ENCODE measurements at regions not wholly inside any gene's neighbourhood (a gene's known extent, or its start where the extent isn't known, plus 50 kb on each side); places are given as distances from the start of the nearest gene placed in this dataset.
"Not testable (repeated sequence)": the region's sequence is repeated elsewhere in the genome, so short reads cannot be mapped to it uniquely, and the experiment has no call there.

GRCh38 chr2:195124391-195125079 lies 532.5 kb upstream of the SLC39A10 start:
- no peak for DNase-seq
- H3K4me3 Mint-ChIP-seq, result no peak overlapping the region
- no peaks in the 10 kb centered on the region for H3K4me1 Mint-ChIP-seq
- H3K27ac Mint-ChIP-seq, result peak overlapping the region in 1 of 6 donors; percentile 9
- ATAC-seq (ENCODE audit: low read depth in 2 of 2), result no peak
- H3K36me3 Mint-ChIP-seq, result no peaks in the 10 kb centered on the region
- H3K27me3 Mint-ChIP-seq, result no peaks in the 10 kb centered on the region
- no peaks in the 10 kb centered on the region for H3K9me3 Mint-ChIP-seq

GRCh38 chr2:195122653-195123052 lies 534.4 kb upstream of the SLC39A10 start:
- Mint-ChIP-seq H3K27me3 (no peaks in the 10 kb centered on the region), H3K4me3 (no peak overlapping the region), H3K4me1 (no peaks in the 10 kb centered on the region), H3K9me3 (no peaks in the 10 kb centered on the region), H3K27ac (peak overlapping the region in 1 of 6 donors; percentile 18), H3K36me3 (no peaks in the 10 kb centered on the region)
- ATAC-seq (ENCODE audit: low read depth in 2 of 2), result no peak
- no peak for DNase-seq

- H3K36me3 Mint-ChIP-seq, result no peaks in the 10 kb centered on the region
These were observed 535.7 kb upstream of the SLC39A10 start for GRCh38 chr2:195121341-195121740.

GRCh38 chr2:195119231-195119630 lies 537.8 kb upstream of the SLC39A10 start:
- Mint-ChIP-seq H3K36me3 (peaks cover 0 to under 1% of the 10 kb centered on the region in 2 donors), H3K27me3 (no peaks in the 10 kb centered on the region), H3K27ac (no peak overlapping the region), H3K4me3 (no peak overlapping the region), H3K4me1 (no peaks in the 10 kb centered on the region), H3K9me3 (peaks cover 6 to 13% (median 7%) of the 10 kb centered on the region in 7 donors)
- DNase-seq (no peak), ATAC-seq (ENCODE audit: low read depth in 2 of 2) (no peak)

More at GRCh38 chr2:195121341-195121740, 535.7 kb upstream of the SLC39A10 start:
- ATAC-seq (ENCODE audit: low read depth in 2 of 2) (no peak), DNase-seq (no peak)
- Mint-ChIP-seq H3K4me3 (no peak overlapping the region), H3K27ac (no peak overlapping the region), H3K4me1 (no peaks in the 10 kb centered on the region), H3K9me3 (no peaks in the 10 kb centered on the region), H3K27me3 (no peaks in the 10 kb centered on the region)

- Mint-ChIP-seq H3K27me3 (no peaks in the 10 kb centered on the region), H3K4me3 (no peak overlapping the region), H3K9me3 (peaks cover 11 to 22% (median 15%) of the 10 kb centered on the region in 7 donors), H3K4me1 (no peaks in the 10 kb centered on the region), H3K36me3 (peaks cover 0 to 9% of the 10 kb centered on the region in 2 donors), H3K27ac (no peak overlapping the region)
- DNase-seq (no peak), ATAC-seq (ENCODE audit: low read depth in 2 of 2) (no peak)
These were observed 538.8 kb upstream of the SLC39A10 start for GRCh38 chr2:195118276-195118675.

GRCh38 chr2:195117011-195117410 lies 540.0 kb upstream of the SLC39A10 start:
- no peaks in the 10 kb centered on the region for H3K27me3 Mint-ChIP-seq
- H3K36me3 Mint-ChIP-seq, result peaks cover 0 to 9% of the 10 kb centered on the region in 2 donors
- H3K27ac Mint-ChIP-seq, result no peak overlapping the region
- no peak overlapping the region for H3K4me3 Mint-ChIP-seq
- peaks cover 11 to 30% (median 15%) of the 10 kb centered on the region in 7 donors for H3K9me3 Mint-ChIP-seq
- no peak for ATAC-seq (ENCODE audit: low read depth in 2 of 2)
- no peaks in the 10 kb centered on the region for H3K4me1 Mint-ChIP-seq
- no peak for DNase-seq

- Mint-ChIP-seq H3K4me3 (peak overlapping the region in 1 of 8 donors; percentile 7), H3K36me3 (peaks cover 0 to 9% of the 10 kb centered on the region in 2 donors), H3K4me1 (no peaks in the 10 kb centered on the region), H3K27me3 (no peaks in the 10 kb centered on the region), H3K9me3 (peaks cover 13 to 34% (median 15%) of the 10 kb centered on the region in 7 donors), H3K27ac (no peak overlapping the region)
- ATAC-seq (ENCODE audit: low read depth in 2 of 2), result no peak
- no peak for DNase-seq
These were observed 541.3 kb upstream of the SLC39A10 start for GRCh38 chr2:195115738-195116137.

GRCh38 chr2:195108182-195108581 lies 548.8 kb upstream of the SLC39A10 start:
- Mint-ChIP-seq H3K4me1 (no peaks in the 10 kb centered on the region), H3K27me3 (no peaks in the 10 kb centered on the region), H3K36me3 (no peaks in the 10 kb centered on the region), H3K27ac (no peak overlapping the region), H3K4me3 (no peak overlapping the region), H3K9me3 (peaks cover 0 to 12% (median 2%) of the 10 kb centered on the region in 7 donors)
- ATAC-seq (ENCODE audit: low read depth in 2 of 2) (no peak), DNase-seq (no peak)

GRCh38 chr2:195106681-195107380 lies 550.2 kb upstream of the SLC39A10 start:
- Mint-ChIP-seq H3K27me3 (no peaks in the 10 kb centered on the region), H3K27ac (no peak overlapping the region), H3K36me3 (no peaks in the 10 kb centered on the region), H3K9me3 (peaks cover 0 to 5% (median 2%) of the 10 kb centered on the region in 7 donors), H3K4me3 (no peak overlapping the region), H3K4me1 (no peaks in the 10 kb centered on the region)
- DNase-seq, result no peak
- no peak for ATAC-seq (ENCODE audit: low read depth in 2 of 2)

GRCh38 chr2:195105581-195105980 lies 551.4 kb upstream of the SLC39A10 start:
- ATAC-seq (ENCODE audit: low read depth in 2 of 2), result no peak
- Mint-ChIP-seq H3K27me3 (no peaks in the 10 kb centered on the region), H3K4me1 (no peaks in the 10 kb centered on the region), H3K27ac (no peak overlapping the region), H3K9me3 (peaks cover 0 to 3% (median 0%) of the 10 kb centered on the region in 7 donors), H3K36me3 (no peaks in the 10 kb centered on the region), H3K4me3 (no peak overlapping the region)
- DNase-seq, result no peak

- DNase-seq (no peak), ATAC-seq (ENCODE audit: low read depth in 2 of 2) (no peak)
- no peaks in the 10 kb centered on the region for H3K4me1 Mint-ChIP-seq
- no peaks in the 10 kb centered on the region for H3K27me3 Mint-ChIP-seq
- H3K4me3 Mint-ChIP-seq, result peak overlapping the region in 1 of 8 donors; percentile 4
- no peaks in the 10 kb centered on the region for H3K36me3 Mint-ChIP-seq
- no peak overlapping the region for H3K27ac Mint-ChIP-seq
- no peaks in the 10 kb centered on the region for H3K9me3 Mint-ChIP-seq
These were observed 562.7 kb upstream of the SLC39A10 start for GRCh38 chr2:195094330-195094729.

GRCh38 chr2:195092341-195092740 lies 564.7 kb upstream of the SLC39A10 start:
- H3K27me3 Mint-ChIP-seq, result no peaks in the 10 kb centered on the region
- no peak overlapping the region for H3K27ac Mint-ChIP-seq
- no peak overlapping the region for H3K4me3 Mint-ChIP-seq
- ATAC-seq (ENCODE audit: low read depth in 2 of 2) (no peak), DNase-seq (no peak)
- no peaks in the 10 kb centered on the region for H3K4me1 Mint-ChIP-seq
- H3K36me3 Mint-ChIP-seq, result no peaks in the 10 kb centered on the region
- H3K9me3 Mint-ChIP-seq, result peaks cover 0 to 3% (median 0%) of the 10 kb centered on the region in 7 donors

GRCh38 chr2:195072806-195073205 lies 584.2 kb upstream of the SLC39A10 start:
- peaks cover 5 to 15% (median 5%) of the 10 kb centered on the region in 3 donors for H3K27me3 Mint-ChIP-seq
- DNase-seq; H3K36me3 Mint-ChIP-seq; H3K9me3 Mint-ChIP-seq; ATAC-seq (ENCODE audit: low read depth in 2 of 2); H3K27ac Mint-ChIP-seq; H3K4me3 Mint-ChIP-seq; H3K4me1 Mint-ChIP-seq: not testable (repeated sequence)

- ATAC-seq (ENCODE audit: low read depth in 2 of 2) (no peak), DNase-seq (no peak)
- H3K4me3 Mint-ChIP-seq, result no peak overlapping the region
- H3K9me3 Mint-ChIP-seq, result no peaks in the 10 kb centered on the region
- no peaks in the 10 kb centered on the region for H3K27me3 Mint-ChIP-seq
- H3K36me3 Mint-ChIP-seq, result no peaks in the 10 kb centered on the region
- no peaks in the 10 kb centered on the region for H3K4me1 Mint-ChIP-seq
- H3K27ac Mint-ChIP-seq, result peak overlapping the region in 1 of 6 donors; percentile 88
These were observed 600.0 kb upstream of the SLC39A10 start for GRCh38 chr2:195057001-195057400.
